ENCODE measurements at regions not wholly inside any gene's neighbourhood (a gene's known extent, or its start where the extent isn't known, plus 50 kb on each side); places are given as distances from the start of the nearest gene placed in this dataset.

DNA sequence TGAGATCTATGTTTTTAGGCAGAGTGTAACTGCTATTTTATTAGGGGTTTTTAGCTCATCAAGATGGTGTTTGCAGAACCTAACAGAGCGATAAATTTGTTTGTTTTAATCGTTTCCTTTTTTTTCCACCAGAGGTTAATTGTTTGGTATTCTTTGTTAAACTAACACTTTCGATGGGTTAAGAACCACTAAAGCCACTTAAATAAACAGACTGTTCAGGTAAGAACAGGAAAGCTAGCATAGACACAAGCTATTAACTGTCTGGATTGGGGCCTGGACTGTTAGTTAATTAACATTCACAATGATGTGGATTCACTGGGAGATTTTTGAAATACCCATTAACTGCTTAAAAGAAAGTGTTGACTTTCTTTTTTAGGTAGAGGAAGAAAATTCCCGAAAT, 209.0 kb upstream of the COPS8 start:
- WGBS, 2 donors: 68 to 70% methylated on average over 4 of the region's 4 CpGs
- Histone ChIP-seq H3K4me1 (peaks cover 6% of the 10 kb centered on the region), H3K4me3 (no peak overlapping the region), H3K36me3 (replicated peaks in 1 of 2; ENCODE audit: insufficient read depth in 1 of 2, low read depth in 2 of 2) (no peaks in the 10 kb centered on the region), H3K27ac (no peak overlapping the region), H3K9me3 (no peaks in the 10 kb centered on the region), H3K27me3 (no peaks in the 10 kb centered on the region)
- intact Hi-C loops (cut with DNase I): no loop called here
- DNase-seq: no peak
- TF ChIP-seq POLR2A (IDR thresholded peaks at IDR 0.05) (no peak), CTCF (IDR thresholded peaks at IDR 0.05) (no peak)
- ATAC-seq: no peak

DNA sequence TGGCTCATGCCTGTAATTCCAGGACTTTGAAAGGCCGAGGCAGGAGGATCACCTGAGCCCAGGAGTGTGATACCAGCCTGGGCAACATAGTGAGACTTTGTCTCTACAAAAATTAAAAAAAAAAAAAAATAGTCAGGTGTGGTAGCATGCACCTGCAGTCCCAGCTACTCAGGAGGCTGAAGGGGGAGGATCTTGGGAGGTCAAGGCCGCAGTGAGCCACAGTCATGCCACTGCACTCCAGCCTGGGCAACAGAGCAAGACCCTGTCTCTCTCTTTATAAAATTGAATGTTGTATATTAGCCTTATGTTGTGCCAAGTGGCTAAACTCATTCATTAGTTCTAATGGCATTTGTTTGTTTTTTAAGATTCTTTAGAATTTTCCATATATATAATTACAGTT, 207.7 kb upstream of the COPS8 start:
- TF ChIP-seq CTCF (IDR thresholded peaks at IDR 0.05): no peak
- no peak for TF ChIP-seq POLR2A (IDR thresholded peaks at IDR 0.05)
- no peak for DNase-seq
- Histone ChIP-seq H3K9me3 (no peaks in the 10 kb centered on the region), H3K36me3 (replicated peaks in 1 of 2; ENCODE audit: insufficient read depth in 1 of 2, low read depth in 2 of 2) (no peaks in the 10 kb centered on the region), H3K27ac (no peak overlapping the region), H3K27me3 (no peaks in the 10 kb centered on the region), H3K4me1 (no peaks in the 10 kb centered on the region), H3K4me3 (no peak overlapping the region)
- ATAC-seq: no peak
- 95 to 100% methylated on average over 2 of the region's 2 CpGs for WGBS, 2 donors
- intact Hi-C loops (cut with DNase I): no loop called here

DNA sequence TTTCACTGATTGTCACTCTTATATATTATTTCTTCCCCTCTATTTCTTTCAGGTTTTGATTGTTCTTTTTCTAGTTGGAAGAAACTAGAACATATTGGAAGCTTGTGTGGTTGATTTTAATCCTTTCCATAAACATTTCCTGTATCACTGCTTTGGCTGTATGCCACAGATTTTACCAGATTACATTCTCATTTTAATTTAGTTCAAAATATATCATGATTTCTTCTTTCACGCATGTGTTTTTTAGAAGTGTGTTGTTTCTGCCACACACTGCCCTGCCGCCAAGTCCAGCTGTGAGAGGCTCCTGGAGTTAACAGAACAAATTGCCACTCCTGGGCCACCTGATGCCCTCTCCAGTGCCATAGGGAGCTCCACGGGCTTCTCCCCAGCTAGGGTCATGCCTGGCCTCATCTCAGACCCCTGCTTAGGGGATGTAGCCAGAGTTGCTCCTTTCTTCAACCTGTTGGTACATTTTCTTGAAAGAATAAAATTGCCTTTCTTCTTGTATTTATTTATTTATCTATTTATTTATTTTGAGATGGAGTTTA, 206.2 kb upstream of the COPS8 start:
- no peak overlapping the region for H3K4me3 ChIP-seq
- 82 to 90% methylated on average over 3 of the region's 3 CpGs for WGBS, 2 donors
- intact Hi-C loops (cut with DNase I): no loop called here
- TF ChIP-seq POLR2A (IDR thresholded peaks at IDR 0.05) (no peak), CTCF (IDR thresholded peaks at IDR 0.05) (no peak)
- no peaks in the 10 kb centered on the region for H3K27me3 ChIP-seq
- H3K36me3 ChIP-seq (replicated peaks in 1 of 2; ENCODE audit: insufficient read depth in 1 of 2, low read depth in 2 of 2): no peaks in the 10 kb centered on the region
- no peaks in the 10 kb centered on the region for H3K4me1 ChIP-seq
- DNase-seq (no peak), ATAC-seq (no peak)
- no peaks in the 10 kb centered on the region for H3K9me3 ChIP-seq
- no peak overlapping the region for H3K27ac ChIP-seq

DNA sequence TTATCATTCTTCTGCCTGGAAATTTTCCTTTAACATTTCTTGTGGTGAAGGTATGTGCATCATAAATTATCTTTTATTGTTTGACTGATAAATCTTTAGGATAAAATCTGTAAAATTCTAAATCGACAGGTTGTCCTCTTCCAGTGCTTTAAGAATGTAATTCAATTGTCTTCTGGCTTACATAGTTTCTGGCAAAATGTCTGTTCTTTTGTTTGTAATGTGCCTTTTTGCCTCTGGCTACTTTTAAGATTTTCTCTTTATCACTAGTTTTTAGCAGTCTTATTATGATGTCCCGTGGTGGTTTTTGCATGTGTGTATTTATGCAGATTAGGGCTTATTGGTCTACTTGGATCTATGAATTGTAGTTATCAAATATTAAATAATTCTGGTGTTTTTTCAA, 203.6 kb upstream of the COPS8 start:
- Histone ChIP-seq H3K4me3 (no peak overlapping the region), H3K36me3 (replicated peaks in 1 of 2; ENCODE audit: insufficient read depth in 1 of 2, low read depth in 2 of 2) (no peaks in the 10 kb centered on the region), H3K9me3 (no peaks in the 10 kb centered on the region), H3K27ac (no peak overlapping the region), H3K27me3 (no peaks in the 10 kb centered on the region), H3K4me1 (no peaks in the 10 kb centered on the region)
- 63 to 95% methylated on average over 2 of the region's 2 CpGs for WGBS, 2 donors
- ATAC-seq (no peak), DNase-seq (no peak)
- no peak for TF ChIP-seq POLR2A (IDR thresholded peaks at IDR 0.05)
- TF ChIP-seq CTCF (IDR thresholded peaks at IDR 0.05): no peak
- intact Hi-C loops (cut with DNase I): no loop called here

- WGBS, 2 donors: 81% methylated on average over 7 of the region's 7 CpGs
- TF ChIP-seq POLR2A (IDR thresholded peaks at IDR 0.05) (no peak), CTCF (IDR thresholded peaks at IDR 0.05) (no peak)
- Histone ChIP-seq H3K9me3 (no peaks in the 10 kb centered on the region), H3K4me3 (no peak overlapping the region), H3K4me1 (peaks cover 2% of the 10 kb centered on the region), H3K27ac (no peak overlapping the region), H3K36me3 (replicated peaks in 1 of 2; ENCODE audit: insufficient read depth in 1 of 2, low read depth in 2 of 2) (no peaks in the 10 kb centered on the region), H3K27me3 (no peaks in the 10 kb centered on the region)
- ATAC-seq (no peak), DNase-seq (no peak)
- intact Hi-C loops (cut with DNase I): no loop called here
These were observed 202.8 kb upstream of the COPS8 start for GRCh38 chr2:236882930-236883329.

All from body of pancreas (tissue), 4 donors.